ENCODE measurements at regions not wholly inside any gene's neighbourhood (a gene's known extent, or its start where the extent isn't known, plus 50 kb on each side); places are given as distances from the start of the nearest gene placed in this dataset.
"Not testable (repeated sequence)": the region's sequence is repeated elsewhere in the genome, so short reads cannot be mapped to it uniquely, and the experiment has no call there.

GRCh38 chr4:116101321-116101720 lies 984.1 kb downstream of the TRAM1L1 start:
- 25 to 45% methylated on average over 1 of the region's 1 CpG for WGBS, 2 donors
- intact Hi-C loops (cut with DNase I): no loop called here
- TF ChIP-seq CTCF (IDR thresholded peaks at IDR 0.05) (no peak), POLR2A (IDR thresholded peaks at IDR 0.05) (no peak), EP300 (IDR thresholded peaks at IDR 0.05) (no peak)
- no peak for DNase-seq
- Histone ChIP-seq H3K4me1 (no peaks in the 10 kb centered on the region), H3K4me3 (no peak overlapping the region), H3K27me3 (no peaks in the 10 kb centered on the region), H3K9me3 (peaks cover 0 to 8% (median 1%) of the 10 kb centered on the region in 4 donors), H3K27ac (no peak overlapping the region), H3K36me3 (no peaks in the 10 kb centered on the region)

GRCh38 chr4:116099596-116099995 lies 985.8 kb downstream of the TRAM1L1 start:
- no peak for TF ChIP-seq EP300 (IDR thresholded peaks at IDR 0.05)
- TF ChIP-seq POLR2A (IDR thresholded peaks at IDR 0.05): no peak
- TF ChIP-seq POLR2AphosphoS5 (IDR thresholded peaks at IDR 0.05): no peak
- no peak for TF ChIP-seq CTCF (IDR thresholded peaks at IDR 0.05)
- H3K4me3 ChIP-seq: no peak overlapping the region
- intact Hi-C loops (cut with DNase I): no loop called here
- H3K36me3 ChIP-seq: no peaks in the 10 kb centered on the region
- H3K27me3 ChIP-seq: no peaks in the 10 kb centered on the region
- DNase-seq: no peak
- H3K27ac ChIP-seq: no peak overlapping the region
- no peaks in the 10 kb centered on the region for H3K4me1 ChIP-seq
- peaks cover 0 to 8% (median 1%) of the 10 kb centered on the region in 4 donors for H3K9me3 ChIP-seq

- WGBS, 2 donors: 92 to 96% methylated on average over 3 of the region's 3 CpGs
- intact Hi-C loops (cut with DNase I); H3K36me3 ChIP-seq; DNase-seq; H3K9me3 ChIP-seq; H3K4me1 ChIP-seq; H3K4me3 ChIP-seq; H3K27ac ChIP-seq; H3K27me3 ChIP-seq: not testable (repeated sequence)
Measured at GRCh38 chr4:116097353-116097752, 983.9 kb upstream of the NDST4 start.

- Histone ChIP-seq H3K27me3 (no peaks in the 10 kb centered on the region), H3K4me1 (no peaks in the 10 kb centered on the region), H3K27ac (no peak overlapping the region), H3K9me3 (peaks cover 0 to 7% (median 1%) of the 10 kb centered on the region in 4 donors), H3K36me3 (no peaks in the 10 kb centered on the region), H3K4me3 (no peak overlapping the region)
- no peak for TF ChIP-seq POLR2A (IDR thresholded peaks at IDR 0.05)
- no peak for TF ChIP-seq EP300 (IDR thresholded peaks at IDR 0.05)
- TF ChIP-seq POLR2AphosphoS5 (IDR thresholded peaks at IDR 0.05): no peak
- TF ChIP-seq CTCF (IDR thresholded peaks at IDR 0.05): no peak
- intact Hi-C loops (cut with DNase I): no loop called here
- DNase-seq: no peak
- WGBS, 2 donors: 65 to 71% methylated on average over 3 of the region's 3 CpGs
Measured at GRCh38 chr4:116092961-116093360, 979.5 kb upstream of the NDST4 start.

GRCh38 chr4:116088771-116089170 lies 975.4 kb upstream of the NDST4 start:
- H3K27me3 ChIP-seq: no peaks in the 10 kb centered on the region
- TF ChIP-seq CTCF (IDR thresholded peaks at IDR 0.05) (no peak), POLR2A (IDR thresholded peaks at IDR 0.05) (no peak), POLR2AphosphoS5 (IDR thresholded peaks at IDR 0.05) (no peak), EP300 (IDR thresholded peaks at IDR 0.05) (no peak)
- H3K4me1 ChIP-seq: no peaks in the 10 kb centered on the region
- no peak overlapping the region for H3K4me3 ChIP-seq
- intact Hi-C loops (cut with DNase I): no loop called here
- no peak for DNase-seq
- no peaks in the 10 kb centered on the region for H3K9me3 ChIP-seq
- no peak overlapping the region for H3K27ac ChIP-seq
- no peaks in the 10 kb centered on the region for H3K36me3 ChIP-seq

Measured in sigmoid colon (tissue), 6 donors.